ENCODE measurements at regions not wholly inside any gene's neighbourhood (a gene's known extent, or its start where the extent isn't known, plus 50 kb on each side); places are given as distances from the start of the nearest gene placed in this dataset.

GRCh38 chr12:89970722-89971121 lies 262.1 kb upstream of the ATP2B1 start:
- Histone ChIP-seq H3K27me3 (ENCODE audit: insufficient read depth, low read length) (no peaks in the 10 kb centered on the region), H3K4me3 (ENCODE audit: low read length) (no peak overlapping the region), H3K36me3 (ENCODE audit: insufficient read depth, low read depth, low read length) (no peaks in the 10 kb centered on the region), H3K9me3 (ENCODE audit: insufficient read depth, low read depth, low read length) (no peaks in the 10 kb centered on the region), H3K4me1 (ENCODE audit: insufficient read depth, low read length) (peaks cover 11% of the 10 kb centered on the region), H3K27ac (ENCODE audit: low read length) (no peak overlapping the region), H3K9ac (ENCODE audit: low read depth, low read length) (no peak overlapping the region)

GRCh38 chr12:89969093-89969492 lies 260.5 kb upstream of the ATP2B1 start:
- H3K4me1 ChIP-seq (ENCODE audit: insufficient read depth, low read length): peaks cover 14% of the 10 kb centered on the region
- no peaks in the 10 kb centered on the region for H3K36me3 ChIP-seq (ENCODE audit: insufficient read depth, low read depth, low read length)
- no peak overlapping the region for H3K9ac ChIP-seq (ENCODE audit: low read depth, low read length)
- H3K27ac ChIP-seq (ENCODE audit: low read length): no peak overlapping the region
- H3K4me3 ChIP-seq (ENCODE audit: low read length): no peak overlapping the region
- H3K27me3 ChIP-seq (ENCODE audit: insufficient read depth, low read length): no peaks in the 10 kb centered on the region
- H3K9me3 ChIP-seq (ENCODE audit: insufficient read depth, low read depth, low read length): no peaks in the 10 kb centered on the region

- Histone ChIP-seq H3K27me3 (ENCODE audit: insufficient read depth, low read length) (no peaks in the 10 kb centered on the region), H3K36me3 (ENCODE audit: insufficient read depth, low read depth, low read length) (no peaks in the 10 kb centered on the region), H3K9ac (ENCODE audit: low read depth, low read length) (no peak overlapping the region), H3K27ac (ENCODE audit: low read length) (no peak overlapping the region), H3K4me3 (ENCODE audit: low read length) (no peak overlapping the region), H3K4me1 (ENCODE audit: insufficient read depth, low read length) (peaks cover 14% of the 10 kb centered on the region), H3K9me3 (ENCODE audit: insufficient read depth, low read depth, low read length) (no peaks in the 10 kb centered on the region)
Measured at GRCh38 chr12:89968151-89968700, 259.6 kb upstream of the ATP2B1 start.

- H3K9me3 ChIP-seq (ENCODE audit: insufficient read depth, low read depth, low read length): no peaks in the 10 kb centered on the region
- no peaks in the 10 kb centered on the region for H3K27me3 ChIP-seq (ENCODE audit: insufficient read depth, low read length)
- no peak overlapping the region for H3K9ac ChIP-seq (ENCODE audit: low read depth, low read length)
- no peak overlapping the region for H3K27ac ChIP-seq (ENCODE audit: low read length)
- peaks cover 14% of the 10 kb centered on the region for H3K4me1 ChIP-seq (ENCODE audit: insufficient read depth, low read length)
- 0 out of 2 replicates have a peak overlapping the region, but pooled peaks have one; percentile 24 for H3K4me3 ChIP-seq (ENCODE audit: low read length)
- no peaks in the 10 kb centered on the region for H3K36me3 ChIP-seq (ENCODE audit: insufficient read depth, low read depth, low read length)
Measured at GRCh38 chr12:89966495-89967240, 258.0 kb upstream of the ATP2B1 start.

- Histone ChIP-seq H3K27ac (ENCODE audit: low read length) (no peak overlapping the region), H3K9me3 (ENCODE audit: insufficient read depth, low read depth, low read length) (no peaks in the 10 kb centered on the region), H3K27me3 (ENCODE audit: insufficient read depth, low read length) (no peaks in the 10 kb centered on the region), H3K4me3 (ENCODE audit: low read length) (peak overlapping the region; percentile 24; the same call in 1 of the 2 replicates), H3K9ac (ENCODE audit: low read depth, low read length) (no peak overlapping the region), H3K36me3 (ENCODE audit: insufficient read depth, low read depth, low read length) (no peaks in the 10 kb centered on the region), H3K4me1 (ENCODE audit: insufficient read depth, low read length) (peaks cover 14% of the 10 kb centered on the region)
Measured at GRCh38 chr12:89965993-89966392, 257.4 kb upstream of the ATP2B1 start.

GRCh38 chr12:89962648-89963047 lies 254.0 kb upstream of the ATP2B1 start:
- Histone ChIP-seq H3K36me3 (ENCODE audit: insufficient read depth, low read depth, low read length) (no peaks in the 10 kb centered on the region), H3K27me3 (ENCODE audit: insufficient read depth, low read length) (no peaks in the 10 kb centered on the region), H3K9me3 (ENCODE audit: insufficient read depth, low read depth, low read length) (no peaks in the 10 kb centered on the region), H3K4me1 (ENCODE audit: insufficient read depth, low read length) (peaks cover 14% of the 10 kb centered on the region), H3K27ac (ENCODE audit: low read length) (no peak overlapping the region), H3K9ac (ENCODE audit: low read depth, low read length) (no peak overlapping the region), H3K4me3 (ENCODE audit: low read length) (no peak overlapping the region)

- Histone ChIP-seq H3K9me3 (ENCODE audit: insufficient read depth, low read depth, low read length) (no peaks in the 10 kb centered on the region), H3K9ac (ENCODE audit: low read depth, low read length) (no peak overlapping the region)
Measured at GRCh38 chr12:89960607-89961394, 252.2 kb upstream of the ATP2B1 start.

GRCh38 chr12:89960011-89960507 lies 251.4 kb upstream of the ATP2B1 start:
- Histone ChIP-seq H3K27me3 (ENCODE audit: insufficient read depth, low read length) (no peaks in the 10 kb centered on the region), H3K4me1 (ENCODE audit: insufficient read depth, low read length) (no peaks in the 10 kb centered on the region; the same call in 1 of the 2 replicates), H3K4me3 (ENCODE audit: low read length) (no peak overlapping the region), H3K9ac (ENCODE audit: low read depth, low read length) (no peak overlapping the region), H3K9me3 (ENCODE audit: insufficient read depth, low read depth, low read length) (no peaks in the 10 kb centered on the region), H3K36me3 (ENCODE audit: insufficient read depth, low read depth, low read length) (no peaks in the 10 kb centered on the region), H3K27ac (ENCODE audit: low read length) (no peak overlapping the region)

More at GRCh38 chr12:89960607-89961394, 252.2 kb upstream of the ATP2B1 start:
- Histone ChIP-seq H3K4me3 (ENCODE audit: low read length) (no peak overlapping the region), H3K36me3 (ENCODE audit: insufficient read depth, low read depth, low read length) (no peaks in the 10 kb centered on the region), H3K27ac (ENCODE audit: low read length) (no peak overlapping the region), H3K4me1 (ENCODE audit: insufficient read depth, low read length) (peaks cover 4% of the 10 kb centered on the region), H3K27me3 (ENCODE audit: insufficient read depth, low read length) (no peaks in the 10 kb centered on the region)

- Histone ChIP-seq H3K4me1 (ENCODE audit: insufficient read depth, low read length) (no peaks in the 10 kb centered on the region), H3K4me3 (ENCODE audit: low read length) (no peak overlapping the region), H3K27me3 (ENCODE audit: insufficient read depth, low read length) (no peaks in the 10 kb centered on the region), H3K36me3 (ENCODE audit: insufficient read depth, low read depth, low read length) (no peaks in the 10 kb centered on the region), H3K27ac (ENCODE audit: low read length) (no peak overlapping the region), H3K9me3 (ENCODE audit: insufficient read depth, low read depth, low read length) (no peaks in the 10 kb centered on the region), H3K9ac (ENCODE audit: low read depth, low read length) (no peak overlapping the region)
Measured at GRCh38 chr12:89959179-89959578, 250.5 kb upstream of the ATP2B1 start.

GRCh38 chr12:89954259-89954658 lies 245.6 kb upstream of the ATP2B1 start:
- Histone ChIP-seq H3K4me3 (ENCODE audit: low read length) (no peak overlapping the region), H3K4me1 (ENCODE audit: insufficient read depth, low read length) (no peaks in the 10 kb centered on the region), H3K9ac (ENCODE audit: low read depth, low read length) (no peak overlapping the region), H3K27me3 (ENCODE audit: insufficient read depth, low read length) (no peaks in the 10 kb centered on the region), H3K36me3 (ENCODE audit: insufficient read depth, low read depth, low read length) (no peaks in the 10 kb centered on the region), H3K27ac (ENCODE audit: low read length) (no peak overlapping the region), H3K9me3 (ENCODE audit: insufficient read depth, low read depth, low read length) (no peaks in the 10 kb centered on the region)

GRCh38 chr12:89951694-89952060 lies 243.0 kb upstream of the ATP2B1 start:
- no peaks in the 10 kb centered on the region for H3K27me3 ChIP-seq (ENCODE audit: insufficient read depth, low read length)
- H3K9me3 ChIP-seq (ENCODE audit: insufficient read depth, low read depth, low read length): no peaks in the 10 kb centered on the region
- no peak overlapping the region for H3K9ac ChIP-seq (ENCODE audit: low read depth, low read length)
- H3K4me3 ChIP-seq (ENCODE audit: low read length): no peak overlapping the region
- no peak overlapping the region for H3K27ac ChIP-seq (ENCODE audit: low read length)
- H3K4me1 ChIP-seq (ENCODE audit: insufficient read depth, low read length): peaks cover 20% of the 10 kb centered on the region; the same call in 1 of the 2 replicates
- H3K36me3 ChIP-seq (ENCODE audit: insufficient read depth, low read depth, low read length): no peaks in the 10 kb centered on the region
